Activated T-cell treated with anti-CD3 and anti-CD28 coated beads for 48 hours (primary cell): ENCODE measurements at regions not wholly inside any gene's neighbourhood (a gene's known extent, or its start where the extent isn't known, plus 50 kb on each side); places are given as distances from the start of the nearest gene placed in this dataset.

Experiments
- DNase-seq: peaks from one replicate; pipeline ENCODE4 v3.0.0-alpha.2; 2020; ENCODE audit warnings: low read depth

DNA sequence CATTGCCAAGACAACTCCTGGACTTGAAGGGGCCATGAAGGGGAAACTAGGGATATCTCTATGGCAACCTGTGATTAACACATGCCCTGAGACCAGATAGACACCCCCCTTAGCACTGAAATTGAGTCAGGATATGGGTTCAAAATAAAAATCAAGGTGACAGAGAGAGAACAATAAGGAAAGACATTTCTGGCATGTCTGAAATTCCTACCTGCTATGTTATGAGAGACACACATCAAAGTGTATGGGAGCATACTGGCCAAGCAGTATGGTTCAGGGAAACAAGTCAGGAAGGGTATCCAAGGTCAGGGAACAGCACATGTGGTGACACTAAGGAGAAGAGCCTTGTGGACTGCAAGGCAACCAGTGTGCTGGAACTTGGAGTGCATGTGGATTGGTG, 388.7 kb downstream of the SHQ1 start:
- no peak for DNase-seq

DNA sequence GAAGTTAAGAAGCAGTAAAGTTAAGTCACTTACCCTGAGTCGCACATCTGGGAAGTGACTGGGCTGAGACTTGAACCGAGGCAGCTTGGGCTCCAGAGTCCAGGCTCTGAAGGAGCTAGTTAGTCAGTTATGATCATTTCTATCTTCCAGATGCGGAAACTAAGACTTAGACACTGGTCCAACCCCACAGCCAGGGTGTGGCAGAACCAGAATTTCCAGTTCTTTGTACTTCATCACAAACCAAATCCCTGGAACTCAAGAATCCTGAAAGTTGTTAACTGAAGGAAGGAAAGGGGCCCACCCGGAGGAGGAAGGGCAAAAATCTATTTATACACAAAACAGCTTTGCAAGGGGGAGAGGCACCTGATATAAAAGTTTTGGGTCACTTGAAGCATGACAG, 389.9 kb downstream of the SHQ1 start:
- DNase-seq = no peak

DNA sequence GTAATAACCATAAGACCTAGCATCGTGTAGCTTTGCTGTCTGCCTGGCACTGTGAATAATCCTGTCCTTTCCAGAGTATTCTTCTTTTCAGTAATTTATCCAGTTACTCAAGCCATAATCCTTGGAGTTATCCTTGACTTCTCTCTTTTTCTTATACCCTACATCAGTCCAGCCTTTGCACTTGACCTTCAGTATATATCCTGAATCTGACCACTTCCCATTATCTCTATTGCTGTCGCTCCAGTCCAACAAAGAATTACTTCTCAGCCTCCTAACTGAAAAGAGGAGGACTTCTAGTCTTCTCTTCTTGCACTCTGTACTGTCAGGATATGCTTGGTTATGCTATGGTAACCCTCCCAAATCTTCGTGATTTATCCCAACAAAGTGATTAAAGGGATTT, 393.8 kb downstream of the SHQ1 start:
- no peak for DNase-seq

DNA sequence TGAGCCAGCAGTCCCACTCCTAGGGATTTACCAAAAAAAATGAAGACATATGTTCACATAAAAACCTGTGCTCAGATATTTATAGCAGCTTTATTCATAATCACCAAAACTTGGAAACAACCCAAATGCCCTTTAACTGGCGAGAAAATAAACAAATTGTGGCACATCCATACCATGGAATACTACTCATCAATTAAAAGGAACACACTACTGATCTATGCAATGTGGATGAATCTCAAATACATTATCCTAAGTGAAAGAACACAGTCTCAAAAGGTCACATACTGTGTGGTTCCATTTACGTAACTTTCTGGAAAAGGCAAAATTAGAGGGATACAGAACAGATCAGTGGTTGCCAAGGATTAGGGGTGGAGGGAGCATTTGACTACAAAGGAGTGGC, 394.5 kb downstream of the SHQ1 start:
- DNase-seq = no peak

DNA sequence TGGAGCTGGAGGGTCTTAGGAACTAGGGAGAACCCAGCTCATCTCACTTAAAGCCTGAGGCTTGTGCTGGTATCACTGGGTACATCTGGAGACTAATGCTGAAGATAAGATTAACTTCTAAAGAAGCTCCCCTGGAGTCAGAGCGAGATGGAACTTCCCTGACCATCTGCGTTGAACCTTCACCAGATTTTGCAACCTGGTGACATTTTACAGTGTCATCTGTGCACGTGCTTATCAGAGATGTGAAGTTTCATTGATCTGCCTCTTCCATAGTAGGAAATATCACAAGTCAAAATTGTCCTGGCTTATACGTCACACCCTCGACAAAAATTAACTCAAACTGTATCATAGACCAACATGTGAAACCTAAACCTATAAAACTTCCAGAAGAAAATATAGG, 395.5 kb downstream of the SHQ1 start:
- no peak for DNase-seq

DNA sequence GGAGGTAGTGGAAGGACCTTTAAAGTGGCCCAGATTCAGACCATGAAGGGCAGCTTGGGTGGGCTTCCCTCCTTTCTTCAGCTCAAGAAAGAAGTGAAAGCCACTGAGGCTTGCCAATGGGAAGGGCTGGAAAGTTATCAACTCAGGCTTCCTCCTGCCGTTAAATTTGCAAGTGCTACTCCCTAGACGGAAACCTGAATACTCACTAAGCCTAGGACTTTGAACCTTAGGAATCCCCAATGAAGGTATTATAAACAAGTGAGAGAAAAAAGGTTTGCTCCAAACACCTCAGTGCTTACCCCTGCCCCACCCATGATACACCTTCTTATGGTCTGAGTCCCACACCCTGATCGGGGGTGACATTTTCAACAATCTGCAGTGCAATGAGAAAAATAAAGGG, 396.4 kb downstream of the SHQ1 start:
- DNase-seq = no peak

DNA sequence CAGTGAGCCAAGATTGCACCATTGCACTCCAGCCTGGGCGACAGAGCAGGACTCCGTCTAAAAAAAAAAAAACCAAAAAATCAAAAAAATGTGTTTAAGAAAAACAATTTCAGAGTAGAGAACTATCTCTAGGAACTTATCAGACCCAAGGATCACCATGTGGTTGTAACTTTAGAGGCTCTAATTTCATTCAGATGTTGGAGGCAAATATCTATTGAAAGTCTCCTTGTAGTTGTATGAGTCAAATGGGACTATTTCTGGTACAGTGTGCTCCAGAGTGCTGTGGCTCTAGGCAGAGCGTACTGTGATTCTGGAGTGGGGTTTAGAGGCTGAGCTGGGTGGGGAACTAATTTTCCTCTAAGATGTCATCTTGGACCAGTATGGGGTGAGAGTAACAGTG, 398.7 kb downstream of the SHQ1 start:
- no peak for DNase-seq

DNA sequence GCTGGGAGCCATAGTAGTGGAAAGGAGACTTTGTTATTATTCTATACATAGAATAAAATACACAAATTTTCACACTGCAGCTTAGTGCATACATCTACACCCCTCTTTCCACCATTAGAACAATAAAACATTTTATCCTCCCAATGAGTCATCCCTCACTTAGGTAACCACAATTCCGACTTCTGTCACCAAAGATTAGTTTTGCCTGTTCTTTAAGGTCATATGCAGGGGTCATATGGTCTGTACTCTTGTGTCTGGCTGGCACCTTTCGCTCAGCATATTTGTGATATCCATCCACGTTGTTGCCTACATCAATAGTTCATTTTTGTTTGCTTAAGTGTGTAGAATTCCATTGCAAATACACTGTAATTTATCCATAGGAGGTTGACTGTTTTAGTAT, 399.4 kb downstream of the SHQ1 start:
- no peak for DNase-seq

DNA sequence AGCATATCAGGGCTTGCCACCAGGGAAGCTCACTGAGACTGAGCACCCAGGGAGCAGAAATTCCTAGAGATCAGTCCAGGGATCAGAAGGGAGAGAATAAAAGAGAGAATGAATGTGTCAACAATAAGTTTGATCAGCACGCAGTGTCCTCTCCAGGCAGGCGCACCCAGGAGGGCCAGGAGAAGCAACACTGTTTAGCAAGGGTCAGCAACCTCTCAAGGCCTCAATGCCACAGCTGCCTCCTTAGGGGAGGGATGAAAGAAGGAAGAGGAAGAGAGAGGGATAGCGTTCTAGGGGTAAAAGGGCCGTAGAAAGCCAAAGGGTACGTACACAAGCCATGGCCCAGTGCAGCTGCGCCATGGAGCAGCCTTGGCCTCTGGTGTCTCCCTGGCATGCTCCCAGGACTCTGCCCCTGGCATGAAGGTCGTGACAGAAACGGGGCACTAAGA, 399.8 kb downstream of the SHQ1 start:
- no peak for DNase-seq

DNA sequence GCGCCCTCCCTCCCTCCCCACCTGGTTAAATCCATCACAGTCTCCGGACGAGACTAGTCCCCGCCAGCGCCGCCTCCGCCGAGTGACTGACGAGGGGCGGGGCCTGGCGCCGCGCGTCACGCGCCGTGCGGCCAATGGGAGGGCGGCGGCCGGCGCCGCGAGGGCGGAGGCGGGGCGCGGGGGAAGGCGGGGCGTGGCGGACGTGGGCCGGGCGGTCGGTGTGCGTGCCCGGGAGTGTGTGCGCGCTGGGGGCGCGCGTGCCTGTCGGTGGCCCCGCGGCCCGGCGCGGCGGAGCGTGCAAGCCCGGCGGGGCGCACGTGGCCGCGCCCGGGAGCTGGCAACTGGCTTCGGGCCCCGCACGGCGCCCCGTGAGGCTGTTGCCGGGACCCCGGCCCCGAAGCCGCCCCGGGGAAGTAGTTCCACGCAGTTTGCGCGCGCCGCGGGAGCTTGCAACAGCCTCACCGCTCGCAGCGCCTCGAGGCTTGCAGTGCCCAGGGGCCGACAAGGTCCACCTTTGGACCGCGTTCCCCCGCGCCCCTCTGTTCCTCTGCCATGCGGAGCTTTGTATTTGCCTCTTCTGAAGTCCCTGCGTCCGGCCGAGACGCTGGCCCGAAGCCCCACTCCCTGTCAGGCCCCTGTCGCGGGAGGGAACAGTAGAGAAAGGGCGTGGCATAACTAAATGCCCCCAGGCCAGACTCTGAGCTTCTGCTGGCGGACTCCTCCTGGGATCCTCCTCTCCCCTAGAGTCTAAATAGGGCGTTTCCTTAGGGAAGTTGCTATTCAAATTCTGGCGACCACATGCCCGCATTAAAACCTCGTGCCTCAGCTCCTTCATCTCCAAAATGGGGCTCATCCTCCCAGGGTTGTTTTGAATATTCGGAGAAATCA, 400.9 kb downstream of the SHQ1 start:
- DNase-seq = peak; percentile 94

DNA sequence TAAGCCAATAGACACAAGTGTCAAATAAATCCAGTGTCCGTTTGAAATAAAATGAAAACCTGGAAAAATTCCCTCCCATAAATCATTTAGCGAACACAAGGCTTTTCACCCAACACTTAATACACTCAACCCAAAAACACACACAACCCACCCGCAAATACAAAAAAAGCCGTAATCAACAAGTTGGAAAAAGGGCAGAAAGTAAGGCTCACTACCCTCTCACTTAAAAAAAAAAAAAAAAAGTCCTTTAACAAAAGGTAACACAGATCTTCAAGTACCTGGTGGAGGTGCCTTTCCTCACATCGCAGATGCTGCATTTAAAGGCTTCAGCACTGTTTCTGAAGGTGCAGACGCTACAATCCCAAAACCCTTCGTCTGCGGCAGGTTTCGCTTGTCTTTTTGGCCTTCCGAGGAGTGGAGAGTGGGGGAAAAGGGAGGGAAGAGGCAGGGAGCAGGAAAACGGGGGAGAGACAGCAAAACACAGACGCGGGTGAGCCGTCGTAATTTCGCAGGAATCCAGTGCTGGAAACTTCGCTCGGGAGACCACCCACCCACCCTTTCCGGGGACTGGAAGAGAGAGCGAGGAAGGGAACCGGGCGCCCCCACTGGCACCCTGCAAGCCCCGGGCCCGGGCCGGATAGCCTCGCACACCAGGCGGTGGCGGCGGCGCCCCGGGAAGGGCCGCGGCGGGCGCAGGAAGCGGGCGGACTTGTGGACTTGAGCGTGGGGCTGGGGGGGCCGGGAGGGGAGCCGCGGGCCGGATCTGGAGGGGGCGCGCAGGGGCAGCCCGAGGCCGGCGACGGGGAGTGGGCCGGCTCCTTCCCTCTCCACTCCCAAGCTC, 401.8 kb downstream of the SHQ1 start, which contains the start of gene RYBP:
Gene RYBP (minus strand): TSS at position 404 of the 841 bp plus-strand sequence.
- peak; percentile 9 for DNase-seq

DNA sequence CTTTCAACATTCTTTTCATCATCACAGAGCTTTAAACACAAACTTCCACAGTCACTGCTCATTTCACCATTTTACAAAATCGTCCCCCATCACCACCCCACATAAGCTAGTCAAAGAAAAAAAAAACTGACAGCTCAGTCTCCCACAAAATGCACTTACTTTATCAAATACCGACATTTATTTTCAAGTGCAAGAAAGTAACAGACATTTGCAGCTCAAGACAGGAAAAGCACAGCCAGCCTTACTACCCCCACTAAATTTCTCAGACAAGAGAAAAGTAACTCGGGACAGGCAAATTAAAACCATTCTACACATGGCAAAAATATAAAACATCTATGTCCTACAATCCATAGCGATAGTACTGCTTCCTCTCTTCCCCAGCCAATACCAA, 402.4 kb downstream of the SHQ1 start:
- no peak for DNase-seq

DNA sequence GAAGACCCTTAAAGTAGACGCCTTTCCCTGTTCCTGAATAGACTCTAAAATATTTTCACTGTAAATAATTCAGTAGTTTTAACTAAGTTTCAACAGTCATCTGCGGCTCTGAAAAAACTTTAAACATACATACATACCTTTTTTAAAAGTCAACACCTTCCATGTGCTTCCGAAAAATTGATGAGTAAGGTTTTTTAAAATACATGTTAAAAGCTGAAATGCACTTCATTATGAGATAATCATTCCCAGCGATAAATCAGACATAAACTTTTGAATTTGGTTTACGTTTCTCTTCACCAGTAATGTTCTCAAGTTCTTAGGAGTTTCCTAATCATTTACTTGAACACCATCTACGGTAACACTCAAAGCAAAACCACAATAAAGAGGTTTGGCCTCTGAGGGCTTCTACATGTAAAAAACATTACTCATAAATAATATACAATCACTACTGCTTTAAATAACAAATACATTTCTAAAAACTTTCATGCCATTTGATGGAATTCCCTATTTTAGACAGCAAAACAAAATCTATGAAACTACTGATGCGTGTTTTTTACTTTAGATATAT, 403.5 kb downstream of the SHQ1 start:
- no peak for DNase-seq

DNA sequence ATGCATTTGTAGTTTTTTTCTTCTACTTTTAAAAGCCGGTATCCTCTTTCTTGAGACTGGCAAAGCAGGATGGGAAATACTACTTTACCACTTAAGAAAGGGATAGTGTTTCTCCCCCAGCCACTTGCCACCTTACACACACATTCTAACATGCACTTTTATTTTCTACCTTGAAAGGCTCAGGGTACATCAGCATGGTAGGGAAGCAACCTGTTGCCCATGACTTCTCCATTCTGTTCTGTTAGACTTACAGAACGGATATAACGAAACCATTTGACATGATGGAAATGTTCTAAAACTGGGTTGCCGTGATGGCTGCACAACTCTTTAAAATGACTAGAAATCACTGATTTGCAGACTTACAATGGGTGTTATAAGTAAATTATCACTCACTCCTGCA, 405.5 kb downstream of the SHQ1 start:
- no peak for DNase-seq

DNA sequence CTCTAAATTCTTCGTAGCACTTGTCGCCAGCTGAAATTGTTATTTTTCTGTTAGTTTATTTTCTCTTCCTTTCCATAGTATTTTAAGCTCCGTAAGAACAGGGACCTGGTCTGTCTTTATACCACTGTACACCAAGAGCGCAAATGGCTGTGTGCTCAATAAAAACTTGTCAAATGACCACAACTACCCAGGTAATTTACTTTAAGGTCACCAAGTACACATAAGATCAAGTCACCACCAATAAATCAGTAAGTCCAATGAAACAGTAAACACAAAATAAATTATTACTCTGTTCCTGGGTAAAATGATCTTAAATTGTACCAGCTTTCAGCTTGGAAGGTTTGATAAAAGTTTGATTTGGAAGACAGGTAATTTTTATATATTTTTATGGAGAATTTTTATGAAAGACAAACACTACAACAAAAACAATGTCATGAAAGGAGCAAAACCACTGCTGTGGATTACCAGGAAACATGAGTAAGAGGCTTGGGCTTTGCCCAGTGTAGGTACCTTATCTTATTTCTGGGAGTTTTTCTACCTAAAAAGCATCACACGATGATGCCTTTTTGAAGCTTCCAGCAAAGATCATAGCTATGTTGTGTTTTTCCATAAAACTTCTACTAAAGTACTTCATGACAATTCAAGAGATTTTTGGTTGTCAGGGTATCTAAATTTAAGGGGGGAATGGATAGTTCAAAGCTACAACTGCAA, 406.8 kb downstream of the SHQ1 start:
- DNase-seq = no peak

DNA sequence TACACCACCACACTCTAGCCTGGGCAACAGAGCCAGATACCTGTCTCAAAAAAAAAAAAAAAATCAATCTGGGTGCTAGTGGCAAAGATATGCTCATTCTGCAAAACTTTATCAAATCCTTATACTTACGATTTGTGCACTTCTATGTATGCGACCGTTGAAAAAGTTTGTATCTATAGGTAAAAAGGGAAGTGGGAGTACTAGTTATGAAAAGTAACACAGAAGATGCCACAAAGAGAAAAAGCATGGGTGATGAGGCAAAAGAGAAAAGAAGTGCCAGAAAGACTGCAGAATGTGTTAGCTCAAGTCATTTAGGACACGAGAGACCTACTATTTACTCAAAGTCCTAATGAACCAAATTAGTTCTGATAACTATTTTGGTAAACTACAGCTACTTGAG, 407.8 kb downstream of the SHQ1 start:
- no peak for DNase-seq

DNA sequence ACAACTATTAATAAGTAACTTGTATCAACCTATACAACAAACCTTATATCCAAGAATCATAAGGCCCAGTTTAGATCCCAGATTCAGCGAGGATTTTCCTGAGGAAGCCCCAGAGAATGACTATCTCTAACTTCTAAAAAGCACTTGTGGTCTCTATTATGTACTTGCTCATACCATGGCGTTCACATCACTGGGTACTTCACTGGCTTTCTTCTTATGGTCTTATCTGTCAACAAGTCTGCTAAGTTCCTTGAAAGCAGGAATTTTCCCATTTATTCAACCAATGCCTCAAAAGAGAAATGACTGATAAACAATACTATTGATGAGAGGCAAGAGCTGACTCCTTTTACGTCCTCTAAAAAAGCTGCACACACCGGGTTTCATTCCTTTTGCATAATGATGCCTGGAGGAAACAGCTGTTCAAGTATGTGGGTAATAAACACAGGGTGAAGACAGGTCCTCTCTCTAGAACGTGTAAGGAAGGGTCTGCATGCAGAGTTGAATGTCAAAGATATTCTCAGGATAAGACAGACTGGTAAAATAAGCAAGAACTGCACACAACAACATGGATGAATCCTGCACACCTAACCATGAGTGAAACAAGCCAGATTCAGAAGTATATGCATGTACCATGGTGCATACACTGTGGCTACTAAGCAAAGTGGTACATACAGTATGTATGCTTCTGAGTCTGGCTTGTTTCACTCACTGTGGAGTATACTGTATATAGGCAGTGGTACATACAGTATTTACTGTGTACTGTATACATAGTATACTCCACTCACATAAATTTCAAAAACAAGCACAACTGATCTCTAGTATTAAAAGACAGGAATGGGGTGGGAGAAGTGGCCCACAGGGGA, 408.7 kb downstream of the SHQ1 start:
- DNase-seq = no peak

DNA sequence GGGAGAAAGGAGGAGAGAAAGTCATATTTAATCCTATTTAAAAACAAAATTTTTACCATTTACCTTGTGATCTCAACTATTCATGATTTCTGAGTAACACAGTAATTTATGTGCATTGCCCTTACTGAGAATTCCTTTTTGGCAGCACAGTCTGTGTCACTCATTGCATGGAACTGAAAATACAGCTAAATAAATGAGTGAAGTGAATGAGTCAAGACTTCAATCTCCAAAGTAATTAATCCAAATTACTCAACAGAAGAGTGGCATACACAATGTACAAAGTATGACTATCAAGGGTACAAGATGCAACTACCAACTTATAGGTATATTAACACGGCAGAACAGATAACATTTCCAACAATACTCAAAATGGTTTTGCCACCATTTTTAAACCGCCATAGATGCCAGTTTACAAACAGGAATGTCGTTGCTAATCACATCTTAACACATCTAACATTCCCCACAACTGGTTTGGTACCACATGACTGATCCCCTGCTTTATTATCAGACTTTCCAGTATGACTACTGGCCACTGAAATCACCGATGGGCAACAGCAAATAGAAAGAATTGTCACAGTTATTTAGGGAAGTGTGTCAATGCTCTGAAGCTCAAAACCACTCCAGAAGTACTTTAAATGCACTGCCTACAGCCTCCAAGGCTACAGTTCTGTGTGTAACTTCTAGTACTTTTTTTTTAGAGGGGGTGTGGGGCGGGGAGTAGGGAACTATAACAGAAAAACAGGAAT, 410.4 kb downstream of the SHQ1 start:
- no peak for DNase-seq

DNA sequence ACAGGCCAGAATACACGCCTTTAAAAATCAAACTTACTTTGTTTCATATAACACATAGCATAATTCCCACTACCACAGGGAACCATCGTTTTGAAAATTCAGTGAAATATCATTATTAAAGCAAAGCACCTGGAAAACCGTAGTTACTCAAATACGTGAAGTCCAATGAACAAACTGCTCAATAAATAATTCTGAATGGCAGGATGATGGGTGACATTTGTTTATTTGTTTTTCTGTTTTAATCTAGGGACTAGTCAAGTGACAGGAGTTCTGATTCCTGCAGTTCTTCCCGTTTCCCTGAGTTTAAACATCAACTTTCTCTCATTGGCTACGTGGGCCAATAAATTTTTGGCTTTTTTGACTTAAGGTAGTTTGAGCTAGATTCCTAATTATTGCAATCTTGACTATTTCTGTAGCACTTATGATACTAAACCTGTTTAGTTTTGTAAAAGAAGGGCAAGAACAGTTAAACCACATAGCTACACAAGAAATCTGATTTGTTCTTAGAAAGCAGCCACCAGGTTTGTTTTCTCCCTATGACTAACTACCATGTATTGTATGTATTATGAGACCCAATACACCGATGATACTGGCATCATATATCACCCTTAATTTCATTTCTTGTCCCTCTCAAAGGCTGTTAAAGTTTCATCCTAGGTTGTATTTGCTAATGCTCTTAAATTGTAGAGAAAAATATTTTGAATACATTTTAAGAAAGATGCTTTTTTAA, 411.2 kb downstream of the SHQ1 start:
- no peak for DNase-seq

DNA sequence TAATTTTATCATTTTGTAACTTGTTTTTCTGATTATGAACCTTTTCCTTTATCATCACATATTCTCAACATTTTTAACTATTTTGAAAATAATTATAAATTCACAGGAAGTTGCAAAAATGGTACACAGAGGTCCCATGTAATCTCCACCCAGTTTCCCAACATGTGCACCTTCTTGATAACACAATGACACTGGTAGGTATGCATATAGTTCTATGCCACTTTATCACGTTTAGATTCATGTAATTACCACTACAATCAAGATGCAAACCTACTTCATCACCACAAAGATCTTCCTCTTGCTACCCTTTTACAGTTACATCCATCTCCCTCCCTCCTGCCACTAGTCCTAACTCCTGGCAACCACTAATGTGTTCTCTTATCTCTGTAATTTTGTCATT, 413.9 kb downstream of the SHQ1 start:
- no peak for DNase-seq
